H1 (cell line): ENCODE measurements at regions not wholly inside any gene's neighbourhood (a gene's known extent, or its start where the extent isn't known, plus 50 kb on each side); places are given as distances from the start of the nearest gene placed in this dataset.

Experiments used
- CTCF ChIA-PET: fragments of 300-600 bp; sonication (Branson Sonifier 250); formaldehyde crosslinking; loops from one replicate; lab custom pipeline; 2021; ENCODE audit not compliant: partially characterized antibody; lab: Charles Lee
- POLR2A ChIA-PET: fragments of 300-600 bp; sonication (Branson Sonifier 250); formaldehyde crosslinking; loops from one replicate; lab custom pipeline; 2021; ENCODE audit warnings: inconsistent platforms; ENCODE audit not compliant: partially characterized antibody; lab: Charles Lee
- DNase-seq, 2 experiments: peaks; one replicate each; pipeline versions ENCODE4 v3.0.0 to v3.0.0-alpha.2; 2010 to 2022; ENCODE audit warnings: low spot score in 2 of 2, low read depth in 1 of 2, mixed read lengths in 1 of 2
- FAIRE-seq: peaks from 2 replicates; lab custom pipeline; 2011; peaks lifted over from hg19 to GRCh38; lab: Jason Lieb, UNC
- H2AFZ ChIP-seq: 2 replicates; pipeline ENCODE4 v1.8.1; 2012; ENCODE audit warnings: low read length, inconsistent platforms
- H2AK5ac ChIP-seq: 2 replicates; pipeline ENCODE4 v1.6.1; 2013; ENCODE audit warnings: low read depth, low read length
- H2BK120ac ChIP-seq: replicated peaks from 2 replicates; pipeline ENCODE3; 2013; ENCODE audit warnings: low read depth, low read length, inconsistent platforms
- H2BK12ac ChIP-seq: 2 replicates; pipeline ENCODE4 v1.6.1; 2013; ENCODE audit warnings: low read depth, low read length
- H2BK15ac ChIP-seq: 2 replicates; pipeline ENCODE4 v1.6.1; 2013; ENCODE audit warnings: low read length
- H2BK20ac ChIP-seq: 2 replicates; pipeline ENCODE4 v1.6.1; 2013; ENCODE audit warnings: low read length
- H2BK5ac ChIP-seq: 2 replicates; pipeline ENCODE4 v1.6.1; 2013; ENCODE audit warnings: low read depth, low read length
- H3K14ac ChIP-seq: 2 replicates; pipeline ENCODE4 v1.6.1; 2013; ENCODE audit warnings: inconsistent platforms; ENCODE audit not compliant: insufficient read length
- H3K18ac ChIP-seq: 2 replicates; pipeline ENCODE4 v1.6.1; 2013; ENCODE audit warnings: low read length; ENCODE audit errors: extremely low read depth
- H3K23ac ChIP-seq: 2 replicates; pipeline ENCODE4 v1.6.1; 2013; ENCODE audit warnings: inconsistent platforms; ENCODE audit not compliant: insufficient read length
- H3K23me2 ChIP-seq: 2 replicates; pipeline ENCODE4 v1.6.1; 2013; ENCODE audit warnings: low read depth, low read length
- H3K27ac ChIP-seq: 2 replicates; pipeline ENCODE4 v1.6.1; 2011; ENCODE audit warnings: low read depth, low read length, inconsistent platforms
- H3K27me3 ChIP-seq, 4 experiments: replicated peaks in 1 of 4; 1 replicate in 1 of 4; 2 replicates in 3 of 4; pipeline versions ENCODE4 v1.6.1 to v1.8.1; 2011 to 2013; ENCODE audit warnings: low read length in 3 of 4, mild to moderate bottlenecking in 3 of 4, inconsistent platforms in 2 of 4, mixed read lengths in 2 of 4, moderate library complexity in 1 of 4; ENCODE audit not compliant: control insufficient read depth in 3 of 4, insufficient read depth in 3 of 4; ENCODE audit errors: extremely low read depth in 1 of 4
- H3K36me3 ChIP-seq, 4 experiments: 2 replicates each; pipeline versions ENCODE4 v1.6.1 to v1.8.1; 2011 to 2013; ENCODE audit warnings: mild to moderate bottlenecking in 4 of 4, low read length in 3 of 4, moderate library complexity in 2 of 4, control low read depth in 1 of 4, inconsistent platforms in 1 of 4; ENCODE audit not compliant: insufficient read depth in 4 of 4, control insufficient read depth in 2 of 4
- H3K4ac ChIP-seq: replicated peaks from 2 replicates; pipeline ENCODE3; 2013; ENCODE audit warnings: low read length, low read depth, mixed read lengths, inconsistent platforms; ENCODE audit not compliant: insufficient read length
- H3K4me1 ChIP-seq, 4 experiments: replicated peaks in 1 of 4; 1 replicate in 1 of 4; 2 replicates in 3 of 4; pipeline versions ENCODE4 v1.6.1 to v1.8.1; 2011 to 2013; ENCODE audit warnings: low read length in 3 of 4, inconsistent platforms in 2 of 4, mixed read lengths in 1 of 4; ENCODE audit not compliant: insufficient read depth in 4 of 4, control insufficient read depth in 3 of 4
- H3K4me2 ChIP-seq, 2 experiments: 2 replicates each; pipeline versions ENCODE4 v1.6.1 to v1.8.1; 2011 to 2013; ENCODE audit warnings: low read depth in 2 of 2, low read length in 2 of 2, control low read depth in 1 of 2, inconsistent platforms in 1 of 2, mild to moderate bottlenecking in 1 of 2; ENCODE audit not compliant: insufficient read depth in 1 of 2
- H3K4me3 ChIP-seq, 4 experiments: fragments of 200-600, 300-600 bp in 1 of 4; sonication (generic), shearing (Covaris generic), sonication (Bioruptor Twin) in 1 of 4; 2 replicates each; pipeline versions ENCODE4 v1.5.1 to v1.8.1; 2011 to 2016; ENCODE audit warnings: low read length in 4 of 4, low read depth in 3 of 4, control low read depth in 2 of 4, inconsistent platforms in 2 of 4, mild to moderate bottlenecking in 2 of 4, mixed read lengths in 1 of 4, moderate library complexity in 1 of 4; ENCODE audit not compliant: insufficient read depth in 2 of 4; ENCODE audit errors: extremely low read depth in 1 of 4
- H3K56ac ChIP-seq: replicated peaks from 2 replicates; pipeline ENCODE3; 2013; ENCODE audit warnings: low read depth, mild to moderate bottlenecking, mixed read lengths, low read length, inconsistent platforms; ENCODE audit not compliant: insufficient read length
- H3K79me1 ChIP-seq: 2 replicates; pipeline ENCODE4 v1.6.1; 2013; ENCODE audit warnings: low read depth, low read length, control low read depth
- H3K79me2 ChIP-seq, 2 experiments: 2 replicates each; pipeline versions ENCODE4 v1.6.1 to v1.8.1; 2012 to 2013; ENCODE audit warnings: low read length in 2 of 2, mild to moderate bottlenecking in 2 of 2, inconsistent platforms in 1 of 2; ENCODE audit not compliant: insufficient read depth in 2 of 2, control insufficient read depth in 1 of 2
- H3K9ac ChIP-seq, 4 experiments: replicated peaks in 1 of 4; 1 replicate in 1 of 4; 2 replicates in 3 of 4; pipeline versions ENCODE4 v1.6.1 to v1.8.1; 2011 to 2013; ENCODE audit warnings: low read depth in 3 of 4, low read length in 3 of 4, control low read depth in 2 of 4, mild to moderate bottlenecking in 2 of 4, moderate library complexity in 2 of 4, inconsistent platforms in 1 of 4; ENCODE audit errors: extremely low read depth in 1 of 4
- H3K9me3 ChIP-seq, 2 experiments: 2 replicates each; pipeline versions ENCODE4 v1.6.1 to v1.8.1; 2012 to 2013; ENCODE audit warnings: mild to moderate bottlenecking in 2 of 2, moderate library complexity in 2 of 2, control low read depth in 1 of 2, inconsistent platforms in 1 of 2, low read depth in 1 of 2, low read length in 1 of 2, mixed read lengths in 1 of 2; ENCODE audit not compliant: insufficient read depth in 2 of 2
- H4K20me1 ChIP-seq, 2 experiments: replicated peaks in 1 of 2; 2 replicates each; pipeline versions ENCODE3 to v1.8.1; 2011 to 2013; ENCODE audit warnings: inconsistent platforms in 2 of 2, low read length in 2 of 2, mild to moderate bottlenecking in 1 of 2; ENCODE audit not compliant: insufficient read depth in 2 of 2, control insufficient read depth in 1 of 2
- H4K5ac ChIP-seq: 2 replicates; pipeline ENCODE4 v1.6.1; 2013; ENCODE audit warnings: low read length, low read depth, mixed read lengths, inconsistent platforms; ENCODE audit not compliant: insufficient read length
- H4K8ac ChIP-seq: 2 replicates; pipeline ENCODE4 v1.8.0; 2013; ENCODE audit warnings: mild to moderate bottlenecking, moderate library complexity, low read length, inconsistent platforms; ENCODE audit not compliant: insufficient read depth; ENCODE audit errors: extremely low read depth
- H4K91ac ChIP-seq: replicated peaks from 2 replicates; pipeline ENCODE3; 2013; ENCODE audit warnings: low read length, mixed read lengths, inconsistent platforms; ENCODE audit not compliant: insufficient read length
- BRCA1 ChIP-seq: IDR thresholded peaks from 2 replicates; pipeline ENCODE4 v1.6.1; 2012; ENCODE audit warnings: low read depth, low read length, improper control_type of control experiment
- CTBP2 ChIP-seq: IDR thresholded peaks from 2 replicates; pipeline ENCODE4 v1.7.0; 2011; ENCODE audit warnings: borderline replicate concordance, mild to moderate bottlenecking, moderate library complexity, mixed read lengths, low read length; ENCODE audit not compliant: insufficient read depth, insufficient read length
- GTF2F1 ChIP-seq: IDR thresholded peaks from 2 replicates; pipeline ENCODE4 v1.6.1; 2012; ENCODE audit warnings: low read depth, low read length, improper control_type of control experiment, borderline replicate concordance
- JUN ChIP-seq: IDR thresholded peaks from 2 replicates; pipeline ENCODE4 v1.6.1; 2011; ENCODE audit warnings: low read depth, mild to moderate bottlenecking, improper control_type of control experiment, low read length
- KDM5A ChIP-seq: fragments of 200-600 bp; IDR thresholded peaks from 2 replicates; pipeline ENCODE4 v1.7.1; 2012; ENCODE audit warnings: mild to moderate bottlenecking, low read length, inconsistent platforms, mixed read lengths
- POU5F1 ChIP-seq: IDR thresholded peaks from 2 replicates; pipeline ENCODE4 v1.6.1; 2011; ENCODE audit warnings: low read depth, mild to moderate bottlenecking, low read length, moderate library complexity
- RXRA ChIP-seq: IDR thresholded peaks from 2 replicates; pipeline ENCODE4 v1.6.1; 2011; ENCODE audit warnings: low read depth, mild to moderate bottlenecking, low read length, moderate library complexity; ENCODE audit not compliant: insufficient read depth
- SP1 ChIP-seq: IDR thresholded peaks from 2 replicates; pipeline ENCODE4 v1.6.1; 2011; ENCODE audit warnings: low read depth, low read length
- SUZ12 ChIP-seq: fragments of 200-600 bp; sonication (generic); IDR thresholded peaks from 2 replicates; pipeline ENCODE4 v1.6.1; 2012; ENCODE audit warnings: mild to moderate bottlenecking, inconsistent platforms, low read length, moderate library complexity, mixed read lengths
- WGBS, 2 experiments: shearing (Covaris generic) in 1 of 2; methylation state at CpG; one replicate each; pipeline versions ENCODE4 v1.1.6 to v1.1.7; 2013 to 2015; ENCODE audit warnings: low lambda C conversion rate in 2 of 2, mixed read lengths in 2 of 2, inconsistent platforms in 1 of 2, low coverage in 1 of 2, missing lambda C conversion rate in 1 of 2; ENCODE audit not compliant: insufficient replicate concordance in 2 of 2, insufficient coverage in 1 of 2, insufficient read length in 1 of 2; ENCODE audit errors: extremely low coverage in 1 of 2, missing lambda C conversion rate in 1 of 2; 5-methylcytosine and 5-hydroxymethylcytosine counted together

- Histone ChIP-seq H2BK120ac (no peak overlapping the region), H3K14ac (no peak overlapping the region), H4K5ac (no peak overlapping the region), H4K20me1 (no peaks in the 10 kb centered on the region), H2AK5ac (no peak overlapping the region), H3K27me3 (no peaks in the 10 kb centered on the region), H2BK20ac (no peak overlapping the region), H3K9me3 (peaks cover 2 to 10% of the 10 kb centered on the region in 2 experiments; a peak in 2 of 4 replicates), H2AFZ (no peak overlapping the region), H3K27ac (no peak overlapping the region), H2BK5ac (no peak overlapping the region), H3K56ac (no peak overlapping the region), H3K23ac (no peak overlapping the region), H3K79me2 (no peaks in the 10 kb centered on the region), H3K79me1 (no peaks in the 10 kb centered on the region), H3K18ac (no peak overlapping the region), H4K8ac (no peak overlapping the region), H3K4me3 (no peak overlapping the region), H2BK12ac (no peak overlapping the region), H3K4me2 (no peak overlapping the region), H2BK15ac (no peak overlapping the region), H3K9ac (no peak overlapping the region), H3K4ac (no peak overlapping the region), H4K91ac (no peak overlapping the region), H3K36me3 (no peaks in the 10 kb centered on the region), H3K4me1 (no peaks in the 10 kb centered on the region), H3K23me2 (no peaks in the 10 kb centered on the region)
- TF ChIP-seq BRCA1 (no peak), SUZ12 (no peak), CTBP2 (no peak), POU5F1 (no peak), JUN (no peak), GTF2F1 (no peak), SP1 (no peak), RXRA (no peak), KDM5A (no peak)
- WGBS, 2 experiments, result 76% methylated on average over 2 of the region's 2 CpGs; no CpG with 5 or more reads in 1 of the 2 experiments
- POLR2A ChIA-PET, result no interaction called here
- CTCF ChIA-PET, result no interaction called here
- FAIRE-seq (no peak), DNase-seq (no peak)
Measured at GRCh38 chrY:15751001-15751400, 1226.7 kb downstream of the NLGN4Y start.
